HAP-1 (cell line): ENCODE measurements at regions not wholly inside any gene's neighbourhood (a gene's known extent, or its start where the extent isn't known, plus 50 kb on each side); places are given as distances from the start of the nearest gene placed in this dataset.

Experiments
- DNase-seq, 2 experiments: peaks; one replicate each; pipeline ENCODE4 v3.0.0-alpha.2; 2016 to 2020; ENCODE audit warnings: low spot score in 2 of 2
- H3K27me3 ChIP-seq: fragments of 250-450 bp; sonication (Bioruptor Pico); 2 replicates; pipeline ENCODE4 v1.5.1; 2020; ENCODE audit warnings: low read depth, mild to moderate bottlenecking, moderate library complexity
- H3K36me3 ChIP-seq: fragments of 250-450 bp; sonication (Bioruptor Pico); replicated peaks from 2 replicates; pipeline ENCODE4 v1.5.1; 2020; ENCODE audit warnings: mild to moderate bottlenecking
- H3K4me1 ChIP-seq: fragments of 250-450 bp; sonication (Bioruptor Pico); 2 replicates; pipeline ENCODE4 v1.5.1; 2020; ENCODE audit warnings: mild to moderate bottlenecking
- H3K4me3 ChIP-seq: fragments of 250-450 bp; sonication (Bioruptor Pico); 2 replicates; pipeline ENCODE4 v1.5.1; 2020; ENCODE audit warnings: mild to moderate bottlenecking, moderate library complexity
- H3K9me3 ChIP-seq: fragments of 250-450 bp; sonication (Bioruptor Pico); 2 replicates; pipeline ENCODE4 v1.5.1; 2020; ENCODE audit warnings: mild to moderate bottlenecking, moderate library complexity
- in situ Hi-C: fragments of 300-500 bp; cut with MboI; formaldehyde crosslinking; loops from 3 replicates; pipeline ENCODE4 v1.14.3; 2020; ENCODE audit warnings: low sequenced_read_pairs, inconsistent platforms, mixed read lengths

- H3K4me3 ChIP-seq: no peak overlapping the region
- H3K27me3 ChIP-seq: 0 out of 2 replicates have a peak, but pooled peaks cover 2% of the 10 kb centered on the region
- in situ Hi-C loops: no loop called here
- H3K4me1 ChIP-seq: peaks cover 7% of the 10 kb centered on the region; the same call in 1 of the 2 replicates
- H3K36me3 ChIP-seq: no peaks in the 10 kb centered on the region
- no peak for DNase-seq
- no peaks in the 10 kb centered on the region for H3K9me3 ChIP-seq
These were observed 147.8 kb upstream of the KCNMB2 start for GRCh38 chr3:178388473-178388872.

DNA sequence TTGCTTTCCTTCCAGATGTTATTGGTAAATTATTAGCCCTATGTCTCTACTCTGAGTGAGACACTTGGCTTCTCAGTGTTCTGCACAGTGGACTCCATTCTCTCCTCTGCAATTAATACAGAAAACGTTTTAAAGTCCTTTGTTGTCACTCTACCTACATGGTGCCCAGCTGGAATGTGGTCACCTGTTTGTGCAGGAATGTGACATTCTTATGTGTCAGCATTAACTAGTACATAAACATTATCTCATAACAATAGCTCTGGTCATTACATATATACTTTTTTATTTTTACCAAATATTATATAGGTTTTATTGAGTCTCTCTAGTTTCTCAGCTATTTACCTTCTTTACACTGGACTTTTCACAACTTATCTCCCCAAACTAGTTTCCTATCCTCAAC lies 147.0 kb upstream of the KCNMB2 start:
- Histone ChIP-seq H3K4me3 (no peak overlapping the region), H3K27me3 (0 out of 2 replicates have a peak, but pooled peaks cover 2% of the 10 kb centered on the region), H3K9me3 (no peaks in the 10 kb centered on the region), H3K36me3 (no peaks in the 10 kb centered on the region), H3K4me1 (peaks cover 7% of the 10 kb centered on the region; the same call in 1 of the 2 replicates)
- no peak for DNase-seq
- in situ Hi-C loops: no loop called here

DNA sequence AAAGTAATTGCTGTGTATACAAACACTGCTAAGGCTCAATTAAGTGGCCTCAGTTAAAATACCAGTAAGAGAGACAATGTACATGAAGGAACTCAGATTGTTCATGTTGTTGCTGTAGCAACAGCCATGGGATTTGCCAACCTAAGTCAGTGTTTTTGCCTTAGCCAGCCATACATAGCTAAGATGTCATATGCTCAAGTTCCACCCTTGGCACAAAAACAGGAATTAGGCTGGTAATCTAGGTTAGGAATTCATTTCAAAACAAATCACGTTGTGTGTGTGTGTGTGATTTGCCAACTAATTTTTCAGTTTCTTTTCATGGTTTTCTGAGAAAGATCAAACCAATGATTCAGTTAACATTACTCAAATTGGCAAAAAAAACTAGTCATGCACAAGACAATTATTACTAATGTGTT lies 143.7 kb upstream of the KCNMB2 start:
- peaks cover 7% of the 10 kb centered on the region; the same call in 1 of the 2 replicates for H3K4me1 ChIP-seq
- no peaks in the 10 kb centered on the region for H3K9me3 ChIP-seq
- in situ Hi-C loops: no loop called here
- no peak for DNase-seq
- no peaks in the 10 kb centered on the region for H3K36me3 ChIP-seq
- no peak overlapping the region for H3K4me3 ChIP-seq
- H3K27me3 ChIP-seq: no peaks in the 10 kb centered on the region

GRCh38 chr3:178393146-178393545 lies 143.1 kb upstream of the KCNMB2 start:
- Histone ChIP-seq H3K27me3 (no peaks in the 10 kb centered on the region), H3K9me3 (no peaks in the 10 kb centered on the region), H3K4me3 (no peak overlapping the region), H3K4me1 (peaks cover 2% of the 10 kb centered on the region; the same call in 1 of the 2 replicates), H3K36me3 (no peaks in the 10 kb centered on the region)
- no peak for DNase-seq
- in situ Hi-C loops: no loop called here

DNA sequence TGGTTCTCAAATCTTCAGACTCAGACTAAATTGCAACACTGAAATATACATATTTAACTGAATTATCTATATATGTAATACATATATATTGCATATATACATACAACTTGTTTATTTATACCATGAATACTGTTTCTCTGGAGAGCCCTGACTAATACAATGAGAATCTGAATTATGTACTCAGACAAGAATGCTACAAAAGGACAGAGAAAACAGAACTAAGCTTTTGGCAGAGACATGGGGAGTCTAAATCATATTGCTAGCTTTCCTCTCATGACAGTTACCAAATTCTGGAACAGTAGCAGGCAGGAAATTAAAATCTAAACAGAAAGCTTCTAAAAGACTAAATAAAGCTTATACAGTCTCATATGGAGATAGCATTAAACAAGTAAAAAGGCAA lies 142.4 kb upstream of the KCNMB2 start:
- in situ Hi-C loops: no loop called here

DNA sequence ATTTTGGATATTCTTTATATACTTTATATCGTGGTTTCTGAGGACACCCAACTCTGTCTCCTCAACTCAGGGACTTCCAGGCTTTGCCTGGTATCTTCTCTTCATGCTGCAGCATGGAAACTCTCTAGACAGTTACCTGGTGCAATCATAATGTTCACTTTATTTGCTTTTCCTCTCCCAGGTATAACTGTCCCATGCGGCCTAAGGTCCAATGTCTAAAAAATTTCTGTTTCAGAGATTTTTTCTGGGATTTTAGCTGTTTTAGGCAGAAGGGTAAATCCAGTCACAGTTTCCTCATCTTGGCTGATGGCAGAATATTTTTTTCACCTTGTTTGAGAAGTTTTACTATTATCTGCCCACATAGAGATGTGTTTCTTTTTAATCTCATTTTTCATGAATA lies 139.9 kb upstream of the KCNMB2 start:
- Histone ChIP-seq H3K4me1 (no peaks in the 10 kb centered on the region), H3K9me3 (no peaks in the 10 kb centered on the region)

More for the DNA sequence above, 142.4 kb upstream of the KCNMB2 start:
- H3K36me3 ChIP-seq: no peaks in the 10 kb centered on the region
- H3K4me3 ChIP-seq: no peak overlapping the region
- H3K4me1 ChIP-seq: no peaks in the 10 kb centered on the region
- no peaks in the 10 kb centered on the region for H3K9me3 ChIP-seq
- no peak for DNase-seq
- H3K27me3 ChIP-seq: no peaks in the 10 kb centered on the region

GRCh38 chr3:178397202-178397601 lies 139.0 kb upstream of the KCNMB2 start:
- Histone ChIP-seq H3K4me3 (no peak overlapping the region), H3K36me3 (no peaks in the 10 kb centered on the region), H3K4me1 (no peaks in the 10 kb centered on the region), H3K9me3 (no peaks in the 10 kb centered on the region), H3K27me3 (no peaks in the 10 kb centered on the region)
- no peak for DNase-seq
- in situ Hi-C loops: no loop called here

More for the DNA sequence above, 139.9 kb upstream of the KCNMB2 start:
- Histone ChIP-seq H3K4me3 (no peak overlapping the region), H3K27me3 (no peaks in the 10 kb centered on the region), H3K36me3 (no peaks in the 10 kb centered on the region)
- in situ Hi-C loops: no loop called here
- no peak for DNase-seq

DNA sequence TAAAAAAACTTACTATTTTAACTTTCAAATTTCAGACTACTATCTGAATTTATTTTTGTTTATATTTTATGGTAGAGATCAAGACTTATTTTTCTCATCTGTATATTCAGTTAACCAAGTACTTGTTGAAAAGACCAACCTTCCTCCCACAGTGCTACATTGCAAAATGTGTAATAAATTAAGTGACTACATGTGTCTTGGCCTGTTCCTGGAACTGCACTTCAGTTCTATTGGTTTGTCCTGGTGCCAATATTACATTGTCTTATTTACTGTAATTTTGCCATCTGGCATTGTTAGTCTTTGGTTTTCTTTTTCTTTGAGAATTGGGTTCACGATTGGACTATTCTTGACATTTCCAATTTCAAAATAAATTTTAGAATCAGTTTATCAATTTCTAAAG lies 138.4 kb upstream of the KCNMB2 start:
- in situ Hi-C loops: no loop called here
- no peak for DNase-seq

DNA sequence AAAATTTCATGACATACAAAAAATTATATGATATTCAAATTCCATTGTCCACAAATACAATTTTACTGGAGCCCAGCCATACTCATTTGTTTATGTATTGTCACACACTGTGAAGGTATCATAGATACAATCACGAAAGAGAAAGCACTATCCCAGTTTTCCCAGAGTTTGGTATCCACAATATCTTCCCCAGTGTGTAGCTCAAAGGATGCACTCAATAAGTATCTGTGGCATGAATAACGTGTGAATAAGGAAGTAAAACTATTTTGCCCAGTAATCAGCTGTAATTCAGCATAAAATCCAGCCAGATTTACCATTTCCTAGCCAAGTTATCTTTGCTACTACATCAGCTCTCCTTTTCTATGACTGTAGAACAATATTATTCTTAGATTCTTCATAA lies 131.3 kb upstream of the KCNMB2 start:
- Histone ChIP-seq H3K4me1 (no peaks in the 10 kb centered on the region), H3K36me3 (no peaks in the 10 kb centered on the region), H3K9me3 (no peaks in the 10 kb centered on the region), H3K4me3 (no peak overlapping the region), H3K27me3 (no peaks in the 10 kb centered on the region)
- in situ Hi-C loops: no loop called here
- no peak for DNase-seq

More for the DNA sequence above, 138.4 kb upstream of the KCNMB2 start:
- Histone ChIP-seq H3K36me3 (no peaks in the 10 kb centered on the region), H3K4me1 (no peaks in the 10 kb centered on the region), H3K4me3 (no peak overlapping the region), H3K27me3 (no peaks in the 10 kb centered on the region), H3K9me3 (no peaks in the 10 kb centered on the region)

DNA sequence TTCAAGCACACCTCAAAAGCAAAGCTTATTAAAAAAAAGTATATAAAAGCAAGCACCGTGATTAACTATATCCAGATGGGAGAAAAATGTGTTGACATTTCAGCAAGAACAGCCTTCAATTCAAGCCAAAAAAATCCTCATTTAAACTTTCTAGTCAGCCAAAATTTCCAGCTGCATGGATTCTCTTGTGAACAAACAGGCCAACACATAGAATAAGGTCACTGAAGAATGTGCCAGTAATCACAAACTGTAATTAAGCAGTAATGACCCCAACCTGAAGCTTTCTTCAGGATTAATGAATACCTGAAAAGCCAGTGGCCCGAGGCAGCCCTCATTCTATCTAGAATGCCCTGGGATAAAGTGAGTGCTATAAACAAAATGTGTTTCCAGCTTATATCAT lies 130.7 kb upstream of the KCNMB2 start:
- Histone ChIP-seq H3K36me3 (no peaks in the 10 kb centered on the region), H3K4me1 (no peaks in the 10 kb centered on the region), H3K4me3 (no peak overlapping the region), H3K9me3 (no peaks in the 10 kb centered on the region), H3K27me3 (no peaks in the 10 kb centered on the region)
- in situ Hi-C loops: no loop called here
- DNase-seq: no peak

DNA sequence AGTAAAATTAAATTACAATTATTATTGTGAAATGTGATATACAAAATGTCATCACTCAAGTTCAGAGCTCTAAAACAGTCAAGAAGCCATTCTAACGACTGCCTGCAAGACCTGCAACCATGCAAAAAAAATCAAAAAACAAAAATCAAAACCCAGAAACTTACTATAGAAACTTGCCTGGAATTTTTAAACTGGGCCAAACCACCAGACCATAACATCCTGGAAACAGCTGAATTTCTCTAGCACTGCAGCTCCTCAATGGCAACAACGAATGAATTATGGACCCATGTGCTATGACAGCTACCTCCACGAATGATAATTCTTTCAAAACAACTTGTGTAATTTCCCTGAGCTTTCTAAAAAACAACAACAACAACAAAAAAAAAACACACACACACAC lies 130.0 kb upstream of the KCNMB2 start:
- no peaks in the 10 kb centered on the region for H3K9me3 ChIP-seq
- DNase-seq: no peak
- H3K27me3 ChIP-seq: no peaks in the 10 kb centered on the region
- in situ Hi-C loops: no loop called here
- no peak overlapping the region for H3K4me3 ChIP-seq
- H3K36me3 ChIP-seq: no peaks in the 10 kb centered on the region
- H3K4me1 ChIP-seq: no peaks in the 10 kb centered on the region

- DNase-seq: no peak
- H3K4me1 ChIP-seq: no peaks in the 10 kb centered on the region
- in situ Hi-C loops: no loop called here
These were observed 120.9 kb upstream of the KCNMB2 start for GRCh38 chr3:178415384-178415783.

DNA sequence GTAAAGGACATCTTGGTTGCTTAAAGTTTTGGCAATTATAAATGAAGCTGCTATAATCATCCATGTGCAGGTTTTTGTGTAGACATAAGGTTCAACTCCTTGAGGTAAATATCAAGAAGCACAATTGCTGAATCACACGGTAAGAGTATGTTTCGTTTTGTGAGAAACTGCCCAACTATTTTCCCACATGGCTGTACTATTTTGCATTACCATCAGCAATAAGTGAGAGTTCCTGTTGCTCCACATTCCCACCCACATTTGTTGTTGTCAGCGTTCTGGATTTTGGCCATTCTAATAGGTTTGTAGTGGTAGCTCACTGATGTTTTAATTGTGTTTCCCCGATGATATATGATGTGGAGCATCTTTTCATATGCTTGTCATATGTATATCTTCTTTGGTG lies 118.5 kb upstream of the KCNMB2 start:
- Histone ChIP-seq H3K9me3 (no peaks in the 10 kb centered on the region), H3K36me3 (no peaks in the 10 kb centered on the region), H3K4me3 (no peak overlapping the region), H3K27me3 (peaks cover 2% of the 10 kb centered on the region; the same call in 1 of the 2 replicates), H3K4me1 (no peaks in the 10 kb centered on the region)
- no peak for DNase-seq
- in situ Hi-C loops: no loop called here

More at GRCh38 chr3:178415384-178415783, 120.9 kb upstream of the KCNMB2 start:
- no peaks in the 10 kb centered on the region for H3K36me3 ChIP-seq
- no peaks in the 10 kb centered on the region for H3K27me3 ChIP-seq
- H3K4me3 ChIP-seq: no peak overlapping the region
- no peaks in the 10 kb centered on the region for H3K9me3 ChIP-seq

- Histone ChIP-seq H3K4me1 (no peaks in the 10 kb centered on the region), H3K27me3 (peaks cover 2% of the 10 kb centered on the region; the same call in 1 of the 2 replicates), H3K4me3 (no peak overlapping the region), H3K9me3 (no peaks in the 10 kb centered on the region), H3K36me3 (no peaks in the 10 kb centered on the region)
- no peak for DNase-seq
- in situ Hi-C loops: no loop called here
These were observed 117.2 kb upstream of the KCNMB2 start for GRCh38 chr3:178419071-178419470.

GRCh38 chr3:178420033-178420432 lies 116.2 kb upstream of the KCNMB2 start:
- H3K36me3 ChIP-seq: no peaks in the 10 kb centered on the region
- H3K9me3 ChIP-seq: no peaks in the 10 kb centered on the region
- H3K27me3 ChIP-seq: peaks cover 2% of the 10 kb centered on the region; the same call in 1 of the 2 replicates
- no peak overlapping the region for H3K4me3 ChIP-seq
- in situ Hi-C loops: no loop called here
- no peaks in the 10 kb centered on the region for H3K4me1 ChIP-seq
- DNase-seq: no peak
